Erythroblast (primary cell): ENCODE measurements at regions not wholly inside any gene's neighbourhood (a gene's known extent, or its start where the extent isn't known, plus 50 kb on each side); places are given as distances from the start of the nearest gene placed in this dataset.

Source experiments
- GATA1 ChIP-seq: IDR thresholded peaks from 2 replicates; pipeline ENCODE4 v1.6.1; 2011; ENCODE audit warnings: low read depth, mild to moderate bottlenecking, control low read depth, low read length, moderate library complexity
- POLR2A ChIP-seq: IDR thresholded peaks from 2 replicates; pipeline ENCODE4 v1.6.1; 2011; ENCODE audit warnings: mild to moderate bottlenecking, low read length

DNA sequence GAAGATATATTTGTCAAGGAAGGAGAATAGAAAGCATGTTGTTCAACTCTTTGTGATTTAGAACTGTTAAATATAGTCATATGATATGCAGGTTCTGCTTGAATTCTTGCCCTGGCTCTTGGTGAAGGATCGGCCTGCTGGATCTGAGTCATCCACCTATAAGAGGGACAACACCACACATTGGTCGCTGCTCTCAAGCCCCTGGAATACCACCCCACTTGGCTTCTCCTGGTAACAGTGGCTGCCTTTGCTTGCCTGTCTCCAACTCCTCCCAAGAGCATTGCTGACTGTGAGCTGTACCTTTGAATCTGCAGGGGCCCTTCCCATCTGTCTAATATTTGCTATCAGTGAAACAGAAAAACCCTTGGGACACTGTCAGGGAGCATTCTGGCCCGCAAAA lies 78.9 kb upstream of the DGKG start:
- TF ChIP-seq POLR2A (no peak), GATA1 (no peak)
